ENCODE measurements at regions not wholly inside any gene's neighbourhood (a gene's known extent, or its start where the extent isn't known, plus 50 kb on each side); places are given as distances from the start of the nearest gene placed in this dataset.
"Not testable (repeated sequence)": the region's sequence is repeated elsewhere in the genome, so short reads cannot be mapped to it uniquely, and the experiment has no call there.

- H3K4me3 ChIP-seq (ENCODE audit: low read depth, low read length), result no peak overlapping the region
Measured at GRCh38 chr2:58731488-58731869, 490.4 kb upstream of the FANCL start.

GRCh38 chr2:58730764-58731487 is 489.8 kb upstream of the FANCL start:
- H3K4me3 ChIP-seq (ENCODE audit: low read depth, low read length), result no peak overlapping the region

- no peak overlapping the region for H3K4me3 ChIP-seq (ENCODE audit: low read depth, low read length)
Measured at GRCh38 chr2:58727981-58728656, 487.0 kb upstream of the FANCL start.

GRCh38 chr2:58721912-58722591 is 480.9 kb upstream of the FANCL start:
- no peak overlapping the region for H3K4me3 ChIP-seq (ENCODE audit: low read depth, low read length)

GRCh38 chr2:58720770-58721697 is 479.9 kb upstream of the FANCL start:
- no peak overlapping the region for H3K4me3 ChIP-seq (ENCODE audit: low read depth, low read length)

GRCh38 chr2:58720033-58720769 is 479.1 kb upstream of the FANCL start:
- no peak overlapping the region for H3K4me3 ChIP-seq (ENCODE audit: low read depth, low read length)

GRCh38 chr2:58715344-58715743 is 474.2 kb upstream of the FANCL start:
- no peak overlapping the region for H3K4me3 ChIP-seq (ENCODE audit: low read depth, low read length)

- no peak overlapping the region for H3K4me3 ChIP-seq (ENCODE audit: low read depth, low read length)
Measured at GRCh38 chr2:58714238-58714637, 473.1 kb upstream of the FANCL start.

- H3K4me3 ChIP-seq (ENCODE audit: low read depth, low read length), result no peak overlapping the region
Measured at GRCh38 chr2:58710795-58711279, 469.7 kb upstream of the FANCL start.

GRCh38 chr2:58709687-58710354 is 468.7 kb upstream of the FANCL start:
- no peak overlapping the region for H3K4me3 ChIP-seq (ENCODE audit: low read depth, low read length)

- no peak overlapping the region for H3K4me3 ChIP-seq (ENCODE audit: low read depth, low read length)
Measured at GRCh38 chr2:58709274-58709673, 468.1 kb upstream of the FANCL start.

GRCh38 chr2:58708565-58708964 is 467.4 kb upstream of the FANCL start:
- no peak overlapping the region for H3K4me3 ChIP-seq (ENCODE audit: low read depth, low read length)

GRCh38 chr2:58702302-58702885 is 461.3 kb upstream of the FANCL start:
- no peak overlapping the region for H3K4me3 ChIP-seq (ENCODE audit: low read depth, low read length)

GRCh38 chr2:58701688-58702301 is 460.7 kb upstream of the FANCL start:
- no peak overlapping the region for H3K4me3 ChIP-seq (ENCODE audit: low read depth, low read length)

- H3K4me3 ChIP-seq (ENCODE audit: low read depth, low read length), result no peak overlapping the region
Measured at GRCh38 chr2:58700591-58700990, 459.5 kb upstream of the FANCL start.

- H3K4me3 ChIP-seq (ENCODE audit: low read depth, low read length), result no peak overlapping the region
Measured at GRCh38 chr2:58699411-58699810, 458.3 kb upstream of the FANCL start.

GRCh38 chr2:58698620-58699019 is 457.5 kb upstream of the FANCL start:
- no peak overlapping the region for H3K4me3 ChIP-seq (ENCODE audit: low read depth, low read length)

- H3K4me3 ChIP-seq (ENCODE audit: low read depth, low read length), result not testable (repeated sequence)
Measured at GRCh38 chr2:58694114-58694513, 453.0 kb upstream of the FANCL start.

GRCh38 chr2:58691041-58691440 is 449.9 kb upstream of the FANCL start:
- H3K4me3 ChIP-seq (ENCODE audit: low read depth, low read length), result not testable (repeated sequence)
